Cardiac muscle cell (in vitro differentiated cells and primary cell): ENCODE measurements at regions not wholly inside any gene's neighbourhood (a gene's known extent, or its start where the extent isn't known, plus 50 kb on each side); places are given as distances from the start of the nearest gene placed in this dataset.

Experiments
- DNase-seq, 2 donors: peaks; one replicate each; pipeline versions ENCODE4 v3.0.0 to v3.0.0-alpha.2; 2010 to 2017; ENCODE audit warnings: low read depth in 1 of 2, low spot score in 1 of 2
- H3K27ac ChIP-seq: fragments of 200-600 bp; sonication (generic); 2 replicates; pipeline ENCODE4 v1.5.1; 2016
- H3K27me3 ChIP-seq: fragments of 200-600 bp; sonication (generic); 2 replicates; pipeline ENCODE4 v1.6.0; 2016; ENCODE audit warnings: control low read depth
- H3K36me3 ChIP-seq: fragments of 200-600 bp; sonication (generic); 2 replicates; pipeline ENCODE4 v1.5.1; 2016; ENCODE audit warnings: control low read depth
- H3K4me1 ChIP-seq: fragments of 200-600 bp; sonication (generic); 2 replicates; pipeline ENCODE4 v1.8.1; 2017; ENCODE audit warnings: low read depth, mild to moderate bottlenecking, mixed run types
- H3K4me3 ChIP-seq: fragments of 200-600 bp; sonication (generic); 2 replicates; pipeline ENCODE4 v1.5.1; 2016; ENCODE audit warnings: mild to moderate bottlenecking
- H3K9me3 ChIP-seq: fragments of 200-600 bp; sonication (generic); 2 replicates; pipeline ENCODE4 v1.5.1; 2017; ENCODE audit warnings: low read depth, mild to moderate bottlenecking, control low read depth
- CTCF ChIP-seq: IDR thresholded peaks from 2 replicates; pipeline ENCODE4 v1.5.1; 2012; ENCODE audit warnings: low read depth, mild to moderate bottlenecking, low read length

GRCh38 chr1:219119839-219120238 lies 53.8 kb upstream of the LYPLAL1 start:
- H3K27ac ChIP-seq: no peak overlapping the region
- H3K9me3 ChIP-seq: no peaks in the 10 kb centered on the region
- H3K4me1 ChIP-seq: peaks cover 7% of the 10 kb centered on the region
- no peak for TF ChIP-seq CTCF
- no peak overlapping the region for H3K4me3 ChIP-seq
- H3K27me3 ChIP-seq: no peaks in the 10 kb centered on the region
- DNase-seq: no peak
- no peaks in the 10 kb centered on the region for H3K36me3 ChIP-seq

GRCh38 chr1:219120624-219121544 lies 52.8 kb upstream of the LYPLAL1 start:
- peak in 1 of 2 donors; percentile 97 for DNase-seq
- H3K27ac ChIP-seq: no peak overlapping the region
- no peak overlapping the region for H3K4me3 ChIP-seq

GRCh38 chr1:219121679-219122078 lies 52.0 kb upstream of the LYPLAL1 start:
- H3K4me1 ChIP-seq: peaks cover 7% of the 10 kb centered on the region
- TF ChIP-seq CTCF: no peak
- no peaks in the 10 kb centered on the region for H3K36me3 ChIP-seq
- H3K9me3 ChIP-seq: no peaks in the 10 kb centered on the region
- no peaks in the 10 kb centered on the region for H3K27me3 ChIP-seq
- no peak for DNase-seq
- H3K4me3 ChIP-seq: no peak overlapping the region
- H3K27ac ChIP-seq: no peak overlapping the region

More at GRCh38 chr1:219120624-219121544, 52.8 kb upstream of the LYPLAL1 start:
- TF ChIP-seq CTCF: no peak
- Histone ChIP-seq H3K36me3 (no peaks in the 10 kb centered on the region), H3K9me3 (no peaks in the 10 kb centered on the region), H3K4me1 (peaks cover 7% of the 10 kb centered on the region), H3K27me3 (no peaks in the 10 kb centered on the region)

- H3K4me3 ChIP-seq: no peak overlapping the region
- no peaks in the 10 kb centered on the region for H3K27me3 ChIP-seq
- H3K4me1 ChIP-seq: peaks cover 5% of the 10 kb centered on the region
- H3K36me3 ChIP-seq: no peaks in the 10 kb centered on the region
- TF ChIP-seq CTCF: no peak
- peak in 1 of 2 donors; percentile 53 for DNase-seq
- H3K9me3 ChIP-seq: no peaks in the 10 kb centered on the region
- no peak overlapping the region for H3K27ac ChIP-seq
These were observed 50.6 kb upstream of the LYPLAL1 start for GRCh38 chr1:219123036-219123435.
